Body of pancreas (tissue), 4 donors: ENCODE measurements at regions not wholly inside any gene's neighbourhood (a gene's known extent, or its start where the extent isn't known, plus 50 kb on each side); places are given as distances from the start of the nearest gene placed in this dataset.

ENCODE experiments used
- ATAC-seq: fragments of 150-250 bp; one replicate; pipeline ENCODE4 v1.9.1; 2016
- DNase-seq, 4 donors: peaks; one replicate each; pipeline ENCODE4 v3.0.0-alpha.2; 2019
- H3K27ac ChIP-seq, 4 donors: fragments of 200-600 bp; sonication (generic); 1 replicate in 3 of 4; 2 replicates in 1 of 4; pipeline versions ENCODE4 v1.5.1 to v1.6.1; 2016 to 2019; ENCODE audit warnings: mild to moderate bottlenecking in 1 of 4, mixed read lengths in 1 of 4, moderate library complexity in 1 of 4
- H3K27me3 ChIP-seq, 2 donors: fragments of 200-600 bp; sonication (generic); one replicate each; pipeline ENCODE4 v1.6.0; 2016; ENCODE audit warnings: mild to moderate bottlenecking in 1 of 2
- H3K36me3 ChIP-seq, 2 donors: fragments of 200-600 bp; sonication (generic); replicated peaks in 1 of 2; 2 replicates each; pipeline ENCODE4 v1.5.1; 2016; ENCODE audit warnings: low read depth in 2 of 2; ENCODE audit not compliant: insufficient read depth in 1 of 2
- H3K4me1 ChIP-seq: fragments of 200-600 bp; sonication (generic); one replicate; pipeline ENCODE4 v1.6.0; 2016
- H3K4me3 ChIP-seq, 2 donors: fragments of 200-600 bp; sonication (generic); 1 replicate in 1 of 2; 2 replicates in 1 of 2; pipeline ENCODE4 v1.5.1; 2016 to 2019
- H3K9me3 ChIP-seq, 3 donors: fragments of 200-600 bp; sonication (generic); 1 replicate in 2 of 3; 2 replicates in 1 of 3; pipeline ENCODE4 v1.5.1; 2016
- CTCF ChIP-seq, 7 experiments: fragments of 450-650 bp in 4 of 7; fragments of 200-600 bp in 3 of 7; sonication (generic) in 3 of 7; IDR thresholded peaks; one replicate each; pipeline ENCODE4 v1.5.1; 2016 to 2019; ENCODE audit warnings: antibody characterized with exemption in 7 of 7
- POLR2A ChIP-seq, 3 donors: fragments of 450-650 bp; IDR thresholded peaks; one replicate each; pipeline ENCODE4 v1.6.1; 2016; ENCODE audit warnings: antibody characterized with exemption in 3 of 3, mild to moderate bottlenecking in 2 of 3
- WGBS, 2 donors: methylation state at CpG; one replicate each; pipeline ENCODE4 v1.1.5; 2017; 5-methylcytosine and 5-hydroxymethylcytosine counted together
- intact Hi-C: fragments of 100-400 bp; cut with DNase I; formaldehyde crosslinking; loops from one replicate; pipeline ENCODE4 v1.15.1; 2023

DNA sequence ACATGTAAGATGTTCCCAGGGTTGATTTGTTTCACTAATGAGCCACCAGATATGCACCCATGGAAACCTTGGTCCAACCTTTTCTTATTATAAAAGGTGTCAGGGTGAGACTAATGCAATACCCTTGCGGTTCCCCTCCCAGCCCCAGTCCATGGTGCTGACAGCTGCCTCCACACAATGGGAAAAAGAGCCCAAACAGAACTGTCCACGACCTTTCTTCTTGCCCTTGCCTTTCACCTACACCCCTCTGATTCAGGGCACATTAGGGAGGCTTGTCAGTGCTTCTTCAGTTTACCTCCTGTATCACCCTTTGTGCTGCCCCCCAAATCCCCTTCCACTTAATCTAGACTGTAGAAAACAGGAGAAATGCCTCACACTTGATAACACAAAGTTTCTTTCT lies 352.7 kb upstream of the CDH4 start:
- no peak for ATAC-seq
- no peaks in the 10 kb centered on the region for H3K36me3 ChIP-seq
- TF ChIP-seq POLR2A (IDR thresholded peaks at IDR 0.05) (no peak), CTCF (IDR thresholded peaks at IDR 0.05) (no peak)
- intact Hi-C loops, result no loop called here
- H3K4me3 ChIP-seq, result no peak overlapping the region
- no peak for DNase-seq
- no peaks in the 10 kb centered on the region for H3K4me1 ChIP-seq
- WGBS, 2 donors, result 57 to 58% methylated on average over 2 of the region's 2 CpGs
- H3K27ac ChIP-seq, result no peak overlapping the region
- no peaks in the 10 kb centered on the region for H3K9me3 ChIP-seq
- no peaks in the 10 kb centered on the region for H3K27me3 ChIP-seq

- TF ChIP-seq CTCF (IDR thresholded peaks at IDR 0.05) (no peak), POLR2A (IDR thresholded peaks at IDR 0.05) (no peak)
- H3K27me3 ChIP-seq, result no peaks in the 10 kb centered on the region
- H3K4me1 ChIP-seq, result no peaks in the 10 kb centered on the region
- no peak overlapping the region for H3K4me3 ChIP-seq
- DNase-seq (no peak), ATAC-seq (no peak)
- H3K27ac ChIP-seq, result no peak overlapping the region
- 37 to 41% methylated on average over 3 to 5 of the region's 5 CpGs for WGBS, 2 donors
- no peaks in the 10 kb centered on the region for H3K36me3 ChIP-seq
- H3K9me3 ChIP-seq, result no peaks in the 10 kb centered on the region
- intact Hi-C loops, result no loop called here
Measured at GRCh38 chr20:60900618-60901017, 351.4 kb upstream of the CDH4 start.

DNA sequence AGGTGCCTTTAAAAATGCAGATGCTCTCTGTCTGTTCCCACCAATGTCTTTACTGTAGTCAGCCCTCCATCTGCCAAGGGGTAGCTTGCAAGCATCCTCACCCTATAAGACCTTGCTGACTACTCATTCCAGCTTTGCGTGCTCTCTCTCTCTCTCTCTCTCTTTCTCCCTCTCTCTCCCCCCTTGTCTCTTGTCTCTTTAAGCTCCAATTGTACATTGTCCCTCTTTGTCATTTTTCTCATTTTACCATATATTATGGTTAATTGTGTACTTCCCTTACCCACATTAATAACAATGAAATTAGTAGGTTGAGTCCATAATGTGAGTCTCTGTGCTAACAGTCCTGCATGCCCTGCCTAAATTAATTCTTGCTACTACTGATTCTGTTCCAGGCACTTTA lies 350.2 kb upstream of the CDH4 start:
- TF ChIP-seq POLR2A (IDR thresholded peaks at IDR 0.05) (no peak), CTCF (IDR thresholded peaks at IDR 0.05) (no peak)
- no peaks in the 10 kb centered on the region for H3K4me1 ChIP-seq
- no peak overlapping the region for H3K27ac ChIP-seq
- no peaks in the 10 kb centered on the region for H3K27me3 ChIP-seq
- intact Hi-C loops, result no loop called here
- H3K4me3 ChIP-seq, result no peak overlapping the region
- DNase-seq, result no peak
- WGBS, 2 donors, result 77 to 88% methylated on average over 1 of the region's 1 CpG
- no peaks in the 10 kb centered on the region for H3K9me3 ChIP-seq
- H3K36me3 ChIP-seq, result no peaks in the 10 kb centered on the region
- ATAC-seq, result no peak

DNA sequence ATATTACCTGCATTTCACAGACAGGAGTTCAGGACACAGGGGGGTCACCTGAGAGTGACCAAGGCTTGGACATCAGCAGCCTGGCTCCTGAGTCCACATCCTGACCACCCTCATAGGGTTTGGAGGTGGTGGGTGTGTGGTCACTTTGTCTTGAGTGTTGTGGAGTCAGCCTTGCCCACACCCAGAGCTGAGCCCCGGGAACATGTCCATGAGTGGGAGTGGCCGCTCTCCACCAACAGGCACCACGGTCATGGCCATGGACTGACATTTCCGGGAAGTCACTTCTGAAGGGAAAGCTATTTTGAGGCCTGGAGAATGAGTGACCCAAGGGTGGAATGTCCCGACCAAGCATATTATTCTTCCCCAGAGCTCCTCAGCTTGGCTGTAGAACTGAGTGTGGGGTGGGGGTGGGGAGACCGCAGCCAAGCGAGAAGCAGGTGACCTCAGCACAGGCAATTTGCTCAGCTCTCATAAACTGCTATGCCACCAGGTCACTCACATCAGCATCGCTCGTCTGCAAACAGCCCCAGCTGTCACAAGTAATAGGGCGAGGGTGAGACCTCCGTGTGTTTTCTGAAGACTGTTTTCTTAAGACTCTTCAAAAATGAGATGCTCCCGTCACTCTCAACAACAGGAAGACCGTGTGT lies 348.6 kb upstream of the CDH4 start:
- DNase-seq (peak in 2 of 4 donors; percentile 2 to 6), ATAC-seq (no peak)
- 62 to 67% methylated on average over 13 of the region's 13 CpGs for WGBS, 2 donors
- no peak for TF ChIP-seq POLR2A (IDR thresholded peaks at IDR 0.05)
- no peak for TF ChIP-seq CTCF (IDR thresholded peaks at IDR 0.05)
- Histone ChIP-seq H3K4me1 (no peaks in the 10 kb centered on the region), H3K36me3 (no peaks in the 10 kb centered on the region), H3K27ac (no peak overlapping the region), H3K27me3 (no peaks in the 10 kb centered on the region), H3K4me3 (no peak overlapping the region), H3K9me3 (no peaks in the 10 kb centered on the region)
- intact Hi-C loops, result no loop called here

DNA sequence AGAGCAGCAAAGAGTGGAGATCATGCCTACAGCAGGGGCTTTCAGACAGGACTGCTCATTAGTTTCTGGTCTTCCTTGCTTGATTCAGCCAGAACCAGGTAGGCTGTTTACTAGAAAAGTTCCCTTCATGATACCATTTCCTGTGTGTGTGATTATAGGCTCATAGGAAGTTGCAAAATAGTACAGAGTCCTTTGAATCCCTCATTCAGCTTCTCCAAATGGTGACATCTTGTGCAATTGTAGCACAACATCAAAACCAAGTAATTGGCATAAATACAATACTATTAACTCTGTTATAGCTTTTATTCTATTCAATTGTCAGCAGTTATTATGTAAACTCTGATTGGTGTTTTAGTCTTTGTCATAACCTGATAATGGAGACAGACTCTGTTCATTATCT lies 347.3 kb upstream of the CDH4 start:
- Histone ChIP-seq H3K27me3 (no peaks in the 10 kb centered on the region), H3K4me3 (no peak overlapping the region), H3K9me3 (no peaks in the 10 kb centered on the region), H3K27ac (no peak overlapping the region), H3K36me3 (no peaks in the 10 kb centered on the region), H3K4me1 (no peaks in the 10 kb centered on the region)
- no peak for ATAC-seq
- intact Hi-C loops, result no loop called here
- no peak for TF ChIP-seq CTCF (IDR thresholded peaks at IDR 0.05)
- no peak for TF ChIP-seq POLR2A (IDR thresholded peaks at IDR 0.05)
- DNase-seq, result no peak
